Psoas muscle (tissue), 7 donors: ENCODE measurements at regions not wholly inside any gene's neighbourhood (a gene's known extent, or its start where the extent isn't known, plus 50 kb on each side); places are given as distances from the start of the nearest gene placed in this dataset.
A peak's percentile ranks its signal among the peaks of the same experiment; 100 is the strongest.

Experiments
- ATAC-seq, 4 donors: fragments of 200-7000 bp; cut with Tn5 transposase; one replicate each; pipeline ENCODE4 v1.9.1; 2020; ENCODE audit warnings: moderate library complexity in 3 of 4, mild to moderate bottlenecking in 2 of 4
- DNase-seq, 2 donors: peaks; one replicate each; pipeline ENCODE4 v3.0.0-alpha.2; 2020
- H3K27ac ChIP-seq: fragments of 200-600 bp; one replicate; pipeline ENCODE4 v1.8.0; 2022
- H3K27me3 ChIP-seq, 3 donors: fragments of 200-600 bp in 1 of 3; one replicate each; pipeline versions ENCODE4 v1.6.1 to v1.8.0; 2013 to 2022; ENCODE audit warnings: low read length in 2 of 3, mild to moderate bottlenecking in 2 of 3, moderate library complexity in 1 of 3; ENCODE audit not compliant: insufficient read depth in 3 of 3
- H3K36me3 ChIP-seq, 2 donors: fragments of 200-600 bp in 1 of 2; one replicate each; pipeline versions ENCODE4 v1.6.1 to v1.8.0; 2013 to 2022; ENCODE audit warnings: low read depth in 1 of 2, mild to moderate bottlenecking in 1 of 2, moderate library complexity in 1 of 2; ENCODE audit not compliant: insufficient read depth in 1 of 2
- H3K4me1 ChIP-seq: fragments of 200-600 bp; one replicate; pipeline ENCODE4 v1.8.0; 2022
- H3K4me3 ChIP-seq: fragments of 200-600 bp; one replicate; pipeline ENCODE4 v1.8.0; 2022; ENCODE audit warnings: mild to moderate bottlenecking
- H3K9me3 ChIP-seq: fragments of 200-600 bp; one replicate; pipeline ENCODE4 v1.8.0; 2022
- CTCF ChIP-seq: fragments of 200-600 bp; IDR thresholded peaks from one replicate; pipeline ENCODE4 v1.8.0; 2022; ENCODE audit warnings: antibody characterized with exemption
- WGBS, 3 donors: extraction: QIAGEN DNeasy Blood & Tissue Kit; methylation state at CpG; one replicate each; pipeline versions ENCODE4 v1.1.6 to v1.1.7; 2013; 5-methylcytosine and 5-hydroxymethylcytosine counted together
- intact Hi-C, 2 donors: fragments of 100-400 bp; cut with DNase I; formaldehyde crosslinking; loops; one replicate each; pipeline versions ENCODE4 v1.11.0 to v1.14.2; 2022
- donor health status: healthy with polysubstance abuse.
- donor health status: DM: no; HTN: no; CAD: no; lungs with moderate emphysema.
- donor health status: Bipolar disorder and iron deficiency.
- donor health status: healthy.
- donor health status: DM: yes; HTN: yes; CAD: no.
- donor health status: DM: no; HTN: no; CAD: no.
- donor health status: DM: yes; HTN: yes; CAD: no.

GRCh38 chr5:125186911-125187375 lies 440.5 kb upstream of the ZNF608 start:
- peaks cover 30% of the 10 kb centered on the region for H3K4me1 ChIP-seq
- ATAC-seq (peak; percentile 48 to 85 (median 71)), DNase-seq (no peak)
- H3K9me3 ChIP-seq, result no peaks in the 10 kb centered on the region
- intact Hi-C loops, result loop anchor here in 1 of 2 donors (10.0 kb wide), 1 partner anchor 532 kb away; no protein-coding TSS in a partner anchor
- no peaks in the 10 kb centered on the region for H3K36me3 ChIP-seq
- no peaks in the 10 kb centered on the region for H3K27me3 ChIP-seq
- H3K27ac ChIP-seq, result peak overlapping the region; percentile 66
- WGBS, 3 donors, result 14 to 35% (median 20%) methylated on average over 4 of the region's 4 CpGs
- H3K4me3 ChIP-seq, result peak overlapping the region; percentile 0
- no peak for TF ChIP-seq CTCF

DNA sequence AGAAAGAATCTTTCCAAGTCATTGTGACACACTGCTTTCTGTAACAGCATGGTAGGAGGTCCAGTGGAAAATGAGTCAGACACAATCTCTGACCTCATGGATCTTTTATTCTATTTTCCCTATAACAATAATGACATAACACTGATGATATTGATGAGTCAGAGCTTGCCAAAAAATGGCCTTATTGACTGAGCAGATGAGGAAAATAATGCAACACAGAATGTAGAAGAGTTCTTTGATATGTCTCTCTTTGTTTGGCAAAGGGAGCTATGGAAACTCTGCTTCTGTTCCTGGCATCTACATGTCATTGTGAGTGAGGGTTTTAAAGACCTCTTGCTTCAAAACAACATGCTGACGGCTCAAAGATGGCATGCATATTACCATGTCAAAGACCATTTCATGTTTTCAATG lies 443.1 kb upstream of the ZNF608 start:
- no peak for ATAC-seq
- Histone ChIP-seq H3K36me3 (no peaks in the 10 kb centered on the region), H3K4me1 (peaks cover 30% of the 10 kb centered on the region), H3K9me3 (no peaks in the 10 kb centered on the region), H3K27ac (no peak overlapping the region), H3K27me3 (no peaks in the 10 kb centered on the region), H3K4me3 (no peak overlapping the region)
- WGBS, 3 donors, result 40 to 79% (median 46%) methylated on average over 1 of the region's 1 CpG
- intact Hi-C loops, result loop anchor here in 1 of 2 donors (10.0 kb wide), 1 partner anchor 535 kb away; no protein-coding TSS in a partner anchor
- no peak for DNase-seq
- no peak for TF ChIP-seq CTCF

DNA sequence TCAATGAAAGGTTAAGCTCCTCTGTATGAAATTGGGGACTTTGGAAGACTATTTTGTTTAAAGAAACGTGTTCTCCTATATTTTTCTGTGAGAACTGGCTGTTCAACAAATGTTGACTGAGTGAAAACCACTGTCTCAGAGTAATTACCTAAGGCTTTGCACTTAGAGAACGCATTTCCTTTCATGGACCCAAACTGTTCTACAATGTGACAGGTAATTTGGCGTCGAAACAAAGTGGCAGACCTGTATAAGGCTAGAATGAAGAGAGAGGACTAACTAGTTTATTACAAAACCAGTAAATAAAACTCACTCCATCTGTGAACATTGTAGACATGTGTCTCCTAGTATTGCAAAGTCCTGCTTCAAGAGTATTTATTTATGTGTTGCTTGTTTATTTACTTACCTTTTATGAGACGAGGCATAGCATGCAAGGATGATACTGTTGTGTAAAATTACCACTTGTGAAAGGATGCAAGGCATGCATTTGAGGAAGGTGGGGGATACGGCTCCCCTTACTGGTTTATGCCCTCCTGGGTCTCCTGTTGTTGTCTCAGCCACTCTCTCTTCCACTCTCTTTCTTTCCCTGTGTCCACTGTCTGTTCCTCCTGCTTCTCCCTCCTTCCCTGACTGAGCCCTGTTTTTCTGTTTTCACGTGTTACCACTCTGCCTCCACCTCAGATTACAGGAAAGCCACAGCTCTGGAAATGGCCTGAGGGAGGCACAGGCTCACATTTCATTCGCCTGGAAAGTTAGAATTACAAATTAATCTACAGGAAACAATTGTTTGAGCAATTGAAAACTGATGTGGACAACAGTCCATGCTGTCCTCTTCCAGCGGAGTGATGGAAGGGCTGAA lies 444.0 kb upstream of the ZNF608 start:
- Histone ChIP-seq H3K4me1 (peaks cover 30% of the 10 kb centered on the region), H3K27ac (no peak overlapping the region), H3K4me3 (no peak overlapping the region), H3K27me3 (no peaks in the 10 kb centered on the region), H3K36me3 (no peaks in the 10 kb centered on the region), H3K9me3 (no peaks in the 10 kb centered on the region)
- intact Hi-C loops, result no loop called here
- DNase-seq, result no peak
- 52 to 68% (median 55%) methylated on average over 9 of the region's 9 CpGs for WGBS, 3 donors
- no peak for ATAC-seq
- TF ChIP-seq CTCF, result no peak

GRCh38 chr5:125194883-125195282 lies 448.4 kb upstream of the ZNF608 start:
- H3K9me3 ChIP-seq, result no peaks in the 10 kb centered on the region
- no peak overlapping the region for H3K4me3 ChIP-seq
- DNase-seq (no peak), ATAC-seq (no peak)
- no peak overlapping the region for H3K27ac ChIP-seq
- no peak for TF ChIP-seq CTCF
- intact Hi-C loops, result no loop called here
- 89 to 97% (median 91%) methylated on average over 6 of the region's 6 CpGs for WGBS, 3 donors
- no peaks in the 10 kb centered on the region for H3K27me3 ChIP-seq
- H3K36me3 ChIP-seq, result no peaks in the 10 kb centered on the region
- peaks cover 20% of the 10 kb centered on the region for H3K4me1 ChIP-seq
